PC-9 (cell line): ENCODE measurements at regions not wholly inside any gene's neighbourhood (a gene's known extent, or its start where the extent isn't known, plus 50 kb on each side); places are given as distances from the start of the nearest gene placed in this dataset.

Source experiments
- EZH2 ChIP-seq: fragments of 200-600 bp; sonication (generic); IDR thresholded peaks from 2 replicates; pipeline ENCODE4 v1.8.0; 2017; ENCODE audit warnings: antibody characterized with exemption, low read depth
- TF ChIP-seq, protein P1 (sequence below): fragments of 200-600 bp; sonication (generic); conservative IDR thresholded peaks from 2 replicates; pipeline ENCODE4 v1.6.1; 2017; ENCODE audit warnings: mixed run types, antibody characterized with exemption, mild to moderate bottlenecking, moderate library complexity

DNA sequence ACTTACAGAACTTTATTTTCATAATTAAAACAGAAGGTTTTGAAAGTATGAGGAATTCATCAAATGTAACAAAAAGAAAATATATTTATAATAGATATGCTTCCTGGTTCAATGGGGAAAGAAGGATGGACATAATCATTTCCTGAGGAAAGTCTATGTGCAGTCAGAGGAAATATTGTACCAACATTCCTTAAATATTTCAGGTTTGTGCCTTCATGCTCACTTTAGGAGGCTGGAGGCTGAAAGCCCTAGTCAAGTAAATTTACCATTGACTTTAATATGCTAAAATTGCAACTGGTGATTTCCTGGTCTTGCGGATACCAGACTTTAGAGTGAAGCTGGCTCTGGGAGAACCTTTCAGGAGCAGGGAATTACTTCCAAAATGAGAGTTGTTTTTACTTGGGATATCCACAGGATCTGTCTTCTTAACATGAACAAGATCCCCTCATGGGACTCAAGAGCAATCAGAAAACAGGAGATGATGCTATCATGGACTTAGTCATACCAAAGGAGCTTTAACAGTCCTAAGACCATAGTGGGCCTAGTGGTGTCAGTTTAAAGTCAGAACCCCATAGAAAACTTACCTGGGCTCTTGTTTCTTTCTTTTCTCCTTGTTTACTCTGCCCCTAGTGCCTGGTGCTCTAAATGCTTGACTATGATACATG, 762.8 kb upstream of the GRAMD2B start:
- TF ChIP-seq, protein P1, sequence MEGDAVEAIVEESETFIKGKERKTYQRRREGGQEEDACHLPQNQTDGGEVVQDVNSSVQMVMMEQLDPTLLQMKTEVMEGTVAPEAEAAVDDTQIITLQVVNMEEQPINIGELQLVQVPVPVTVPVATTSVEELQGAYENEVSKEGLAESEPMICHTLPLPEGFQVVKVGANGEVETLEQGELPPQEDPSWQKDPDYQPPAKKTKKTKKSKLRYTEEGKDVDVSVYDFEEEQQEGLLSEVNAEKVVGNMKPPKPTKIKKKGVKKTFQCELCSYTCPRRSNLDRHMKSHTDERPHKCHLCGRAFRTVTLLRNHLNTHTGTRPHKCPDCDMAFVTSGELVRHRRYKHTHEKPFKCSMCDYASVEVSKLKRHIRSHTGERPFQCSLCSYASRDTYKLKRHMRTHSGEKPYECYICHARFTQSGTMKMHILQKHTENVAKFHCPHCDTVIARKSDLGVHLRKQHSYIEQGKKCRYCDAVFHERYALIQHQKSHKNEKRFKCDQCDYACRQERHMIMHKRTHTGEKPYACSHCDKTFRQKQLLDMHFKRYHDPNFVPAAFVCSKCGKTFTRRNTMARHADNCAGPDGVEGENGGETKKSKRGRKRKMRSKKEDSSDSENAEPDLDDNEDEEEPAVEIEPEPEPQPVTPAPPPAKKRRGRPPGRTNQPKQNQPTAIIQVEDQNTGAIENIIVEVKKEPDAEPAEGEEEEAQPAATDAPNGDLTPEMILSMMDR = no peak
- TF ChIP-seq EZH2 = no peak
